Activated CD8-positive, alpha-beta memory T cell treated with anti-CD3 and anti-CD28 coated beads, Interleukin-2, amount 10 ng/mL, durations not matched to agents 7 days and 5 days (primary cell): ENCODE measurements at regions not wholly inside any gene's neighbourhood (a gene's known extent, or its start where the extent isn't known, plus 50 kb on each side); places are given as distances from the start of the nearest gene placed in this dataset.

Source experiments
- ATAC-seq: fragments of 150-1000 bp; cut with Tn5 transposase; one replicate; pipeline ENCODE4 v1.10.0; 2021; ENCODE audit warnings: moderate library complexity
- CTCF ChIA-PET: fragments of 350-600 bp; sonication (Branson Sonifier 250); formaldehyde crosslinking; loops from one replicate; lab custom pipeline; 2021; ENCODE audit warnings: antibody characterized with exemption; lab: Charles Lee
- DNase-seq: peaks from one replicate; pipeline ENCODE4 v3.0.0-alpha.2; 2020
- H3K27ac Mint-ChIP-seq: one replicate; pipeline ENCODE4 v1.8.0; 2021; ENCODE audit warnings: mild to moderate bottlenecking, mixed read lengths
- H3K27me3 Mint-ChIP-seq: one replicate; pipeline ENCODE4 v1.8.0; 2021; ENCODE audit warnings: mixed read lengths
- H3K36me3 Mint-ChIP-seq: one replicate; pipeline ENCODE4 v1.8.0; 2021; ENCODE audit warnings: mild to moderate bottlenecking, mixed read lengths
- H3K4me1 Mint-ChIP-seq: one replicate; pipeline ENCODE4 v1.8.0; 2021; ENCODE audit warnings: mixed read lengths
- H3K4me3 Mint-ChIP-seq: one replicate; pipeline ENCODE4 v1.8.0; 2021; ENCODE audit warnings: mild to moderate bottlenecking, moderate library complexity, mixed read lengths
- H3K9me3 Mint-ChIP-seq: one replicate; pipeline ENCODE4 v1.8.0; 2022; ENCODE audit warnings: low read depth, mixed read lengths

DNA sequence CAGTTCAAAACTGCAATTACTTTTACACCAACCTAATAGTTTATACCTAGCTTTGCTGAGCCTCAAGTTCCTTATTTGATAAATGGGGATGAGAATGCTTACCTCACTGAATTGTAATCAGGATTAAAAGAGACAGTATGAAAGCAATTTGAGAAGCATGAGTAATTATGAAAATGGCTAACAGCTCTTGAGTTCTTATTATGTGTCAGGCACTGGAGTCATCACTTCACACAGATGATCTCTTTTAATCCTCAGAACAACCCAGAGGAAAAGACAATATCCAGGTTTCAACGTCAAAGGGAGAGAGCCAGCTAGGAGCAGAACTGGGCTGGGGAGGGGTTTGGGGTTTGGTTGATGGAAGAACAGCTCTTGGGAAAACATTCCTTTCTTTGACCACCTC is 221.0 kb upstream of the NWD2 start:
- no peak for ATAC-seq
- Mint-ChIP-seq H3K27me3 (no peaks in the 10 kb centered on the region), H3K36me3 (no peaks in the 10 kb centered on the region), H3K4me1 (no peaks in the 10 kb centered on the region), H3K27ac (no peak overlapping the region), H3K9me3 (peaks cover 4% of the 10 kb centered on the region), H3K4me3 (no peak overlapping the region)
- no peak for DNase-seq
- CTCF ChIA-PET: no interaction called here

DNA sequence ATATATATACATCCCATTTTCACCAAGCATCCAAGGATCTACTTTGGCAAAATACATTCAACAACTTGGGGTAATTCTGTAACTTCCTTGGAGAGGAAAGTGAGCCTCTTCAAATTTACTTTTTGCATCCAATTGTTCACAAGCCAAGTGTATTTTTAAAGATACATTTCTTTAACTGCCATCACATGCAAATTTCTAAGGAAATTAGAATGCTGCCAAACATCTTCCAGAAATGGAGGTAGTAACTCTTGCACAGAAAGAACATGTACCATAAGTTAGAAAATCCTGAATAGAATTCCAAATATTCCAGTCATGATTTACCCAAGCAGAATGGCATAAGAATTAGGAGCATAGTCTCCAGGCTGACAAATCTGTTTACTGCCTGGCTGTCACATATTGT is 220.5 kb upstream of the NWD2 start:
- no peak for ATAC-seq
- H3K4me3 Mint-ChIP-seq: no peak overlapping the region
- H3K27me3 Mint-ChIP-seq: no peaks in the 10 kb centered on the region
- H3K9me3 Mint-ChIP-seq: peaks cover 4% of the 10 kb centered on the region
- H3K27ac Mint-ChIP-seq: no peak overlapping the region
- H3K36me3 Mint-ChIP-seq: no peaks in the 10 kb centered on the region
- DNase-seq: no peak
- no peaks in the 10 kb centered on the region for H3K4me1 Mint-ChIP-seq
- CTCF ChIA-PET: no interaction called here

DNA sequence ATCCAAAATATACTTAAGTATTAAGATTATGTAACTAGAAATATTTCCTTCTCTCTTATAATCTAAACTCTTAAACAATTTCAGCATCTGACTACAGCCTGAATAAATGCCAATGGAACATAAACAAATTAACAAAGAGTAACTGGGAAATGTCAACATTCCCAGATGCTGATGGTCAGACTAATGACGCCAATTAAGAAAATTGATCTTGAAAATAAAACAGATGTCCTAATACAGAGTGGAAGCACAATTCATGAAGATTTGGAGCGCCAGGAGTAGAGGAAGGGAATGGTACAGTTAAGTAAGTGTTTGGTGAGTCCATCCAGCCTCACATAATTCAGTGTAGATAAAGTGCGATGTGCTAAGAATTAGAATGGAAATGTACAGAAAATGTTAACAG is 203.7 kb upstream of the NWD2 start:
- CTCF ChIA-PET: no interaction called here
- Mint-ChIP-seq H3K4me1 (no peaks in the 10 kb centered on the region), H3K27ac (no peak overlapping the region)

DNA sequence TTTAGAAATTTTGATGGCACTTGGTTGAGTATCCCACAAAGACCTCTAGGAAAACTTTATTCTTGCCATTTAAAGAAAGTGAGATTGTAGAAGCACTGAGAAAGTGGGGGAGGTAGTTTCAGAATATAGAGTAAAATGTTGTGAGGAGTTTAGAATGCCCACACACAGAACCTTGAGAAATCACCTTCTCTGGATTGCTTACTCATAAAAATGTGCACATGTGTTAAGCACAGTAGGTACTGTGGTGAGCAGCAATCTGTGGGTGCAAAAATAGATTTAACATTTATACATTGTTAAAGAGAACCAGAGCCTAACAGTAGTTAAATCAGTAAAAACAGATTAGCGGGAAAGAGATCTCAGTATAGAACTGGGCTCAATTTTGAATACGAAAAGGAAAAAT is 201.2 kb upstream of the NWD2 start:
- no peak overlapping the region for H3K27ac Mint-ChIP-seq
- CTCF ChIA-PET: no interaction called here
- no peaks in the 10 kb centered on the region for H3K36me3 Mint-ChIP-seq
- no peaks in the 10 kb centered on the region for H3K4me1 Mint-ChIP-seq
- no peaks in the 10 kb centered on the region for H3K9me3 Mint-ChIP-seq
- ATAC-seq (no peak), DNase-seq (no peak)
- no peak overlapping the region for H3K4me3 Mint-ChIP-seq
- H3K27me3 Mint-ChIP-seq: no peaks in the 10 kb centered on the region

More for the DNA sequence above, 203.7 kb upstream of the NWD2 start:
- H3K4me3 Mint-ChIP-seq: no peak overlapping the region
- DNase-seq: no peak
- no peaks in the 10 kb centered on the region for H3K36me3 Mint-ChIP-seq
- no peaks in the 10 kb centered on the region for H3K9me3 Mint-ChIP-seq
- ATAC-seq: no peak
- no peaks in the 10 kb centered on the region for H3K27me3 Mint-ChIP-seq

DNA sequence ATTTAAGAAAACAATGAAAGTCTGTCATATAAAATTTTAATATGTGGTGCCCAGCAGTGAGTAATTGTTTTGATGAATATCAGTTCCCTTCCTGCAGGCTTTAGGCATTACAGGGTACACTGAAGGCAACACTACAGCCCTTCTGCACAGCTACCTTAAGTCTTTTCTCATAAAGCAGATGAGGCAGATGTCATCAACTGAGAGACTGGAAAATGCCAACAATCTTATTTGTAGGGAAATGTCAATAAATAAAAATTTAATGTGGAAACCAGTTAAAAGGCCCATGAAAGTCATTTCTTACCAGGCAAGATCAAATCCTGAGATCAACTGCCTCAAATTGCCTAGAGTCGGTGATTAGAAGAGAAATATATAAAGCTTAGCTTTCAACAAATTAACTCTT is 193.4 kb upstream of the NWD2 start:
- ATAC-seq: no peak
- CTCF ChIA-PET: no interaction called here
- Mint-ChIP-seq H3K4me3 (no peak overlapping the region), H3K27me3 (no peaks in the 10 kb centered on the region), H3K4me1 (no peaks in the 10 kb centered on the region), H3K36me3 (no peaks in the 10 kb centered on the region), H3K27ac (no peak overlapping the region), H3K9me3 (no peaks in the 10 kb centered on the region)
- no peak for DNase-seq

DNA sequence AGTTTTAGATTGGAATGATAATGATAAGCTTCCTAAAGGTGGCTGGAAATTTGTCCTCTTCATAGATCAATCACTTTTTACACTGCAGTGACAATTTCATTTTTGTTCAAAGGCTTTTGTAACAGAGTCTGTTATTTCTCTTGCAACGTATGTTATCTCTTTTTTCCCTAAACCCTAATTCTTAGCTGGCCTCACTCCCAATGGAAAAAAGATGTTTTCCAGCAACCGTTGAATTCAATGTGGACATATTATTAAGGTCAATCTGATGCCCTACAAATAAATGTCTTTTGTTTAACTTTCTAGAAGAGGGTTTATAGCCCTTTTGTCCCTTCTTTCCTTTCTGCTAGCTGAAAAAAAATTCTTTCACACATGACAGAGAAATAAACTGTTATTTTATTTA is 192.7 kb upstream of the NWD2 start:
- Mint-ChIP-seq H3K36me3 (no peaks in the 10 kb centered on the region), H3K9me3 (no peaks in the 10 kb centered on the region), H3K27ac (no peak overlapping the region), H3K4me1 (no peaks in the 10 kb centered on the region), H3K4me3 (no peak overlapping the region), H3K27me3 (no peaks in the 10 kb centered on the region)
- ATAC-seq (no peak), DNase-seq (no peak)
- CTCF ChIA-PET: no interaction called here

DNA sequence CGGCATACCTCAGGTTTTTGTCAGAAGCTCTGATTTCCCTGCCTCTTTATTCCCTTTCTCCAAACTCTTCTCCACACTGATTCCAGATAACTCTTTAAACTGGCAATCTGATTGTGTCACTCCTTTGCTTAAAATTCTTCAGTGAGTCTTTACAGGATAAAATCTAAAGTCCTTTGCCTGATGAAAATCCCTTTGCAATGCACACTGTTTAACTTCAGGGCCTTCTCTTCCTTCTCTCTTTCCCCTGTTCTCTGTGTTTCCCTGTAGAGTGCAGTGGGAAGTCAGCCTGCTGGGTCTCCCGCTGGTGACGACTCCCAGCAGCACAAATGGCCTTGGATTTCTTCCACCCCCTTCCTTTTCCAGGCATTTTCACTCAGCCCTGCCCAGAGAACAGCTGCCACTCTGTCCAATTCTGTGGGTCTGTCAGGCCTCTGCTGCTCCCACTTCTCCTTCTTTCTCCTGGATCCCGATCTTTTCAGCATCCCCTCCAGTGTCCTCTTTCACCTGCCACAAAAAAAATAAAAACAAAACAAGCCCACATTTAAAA is 189.9 kb upstream of the NWD2 start:
- H3K4me1 Mint-ChIP-seq: no peaks in the 10 kb centered on the region
- no peak overlapping the region for H3K4me3 Mint-ChIP-seq
- no peak overlapping the region for H3K27ac Mint-ChIP-seq
- CTCF ChIA-PET: no interaction called here
- H3K36me3 Mint-ChIP-seq: no peaks in the 10 kb centered on the region
- no peaks in the 10 kb centered on the region for H3K9me3 Mint-ChIP-seq
- ATAC-seq (no peak), DNase-seq (no peak)
- H3K27me3 Mint-ChIP-seq: no peaks in the 10 kb centered on the region

DNA sequence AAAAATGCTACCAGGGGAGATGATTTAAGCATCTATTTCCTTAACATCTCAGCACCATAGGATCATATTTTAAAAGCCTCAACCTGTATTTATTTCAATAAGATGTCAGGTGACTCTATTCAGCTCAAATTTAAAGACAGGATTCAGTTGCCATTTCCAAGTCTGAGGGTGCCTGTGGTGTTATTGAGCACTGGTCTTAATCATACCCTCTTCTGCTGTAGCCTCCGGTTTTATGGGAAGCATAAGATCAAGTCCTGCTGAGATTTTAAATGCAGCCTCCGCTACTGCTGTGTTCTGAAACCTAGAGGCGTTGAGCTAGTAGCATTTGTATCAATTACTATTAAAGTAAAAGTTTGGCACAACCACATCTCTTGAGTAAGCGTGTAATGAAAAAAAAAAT is 185.7 kb upstream of the NWD2 start:
- CTCF ChIA-PET: no interaction called here
- H3K27ac Mint-ChIP-seq: no peak overlapping the region
- H3K4me1 Mint-ChIP-seq: no peaks in the 10 kb centered on the region
- DNase-seq (no peak), ATAC-seq (no peak)
- no peaks in the 10 kb centered on the region for H3K9me3 Mint-ChIP-seq
- no peaks in the 10 kb centered on the region for H3K27me3 Mint-ChIP-seq
- H3K36me3 Mint-ChIP-seq: no peaks in the 10 kb centered on the region
- H3K4me3 Mint-ChIP-seq: no peak overlapping the region

DNA sequence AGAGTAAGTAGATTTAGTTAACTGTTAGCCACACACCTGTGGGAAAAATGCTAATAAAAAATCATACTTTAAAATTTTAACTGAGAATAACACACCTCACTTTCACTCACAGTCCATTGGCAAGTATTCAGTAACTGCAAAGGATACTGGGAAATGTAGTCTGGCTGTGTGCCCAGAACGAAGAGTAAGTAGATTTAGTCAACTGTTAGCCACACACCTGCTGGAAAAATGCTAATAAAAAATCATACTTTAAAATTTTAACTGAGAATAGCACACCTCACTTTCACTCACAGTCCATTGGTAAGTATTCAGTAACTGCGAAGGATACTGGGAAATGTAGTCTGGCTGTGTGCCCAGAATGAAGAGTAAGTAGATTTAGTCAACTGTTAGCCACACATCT is 178.4 kb upstream of the NWD2 start:
- H3K4me3 Mint-ChIP-seq: no peak overlapping the region
- no peak for DNase-seq
- no peaks in the 10 kb centered on the region for H3K36me3 Mint-ChIP-seq
- no peaks in the 10 kb centered on the region for H3K27me3 Mint-ChIP-seq
- ATAC-seq: no peak
- CTCF ChIA-PET: no interaction called here
- H3K27ac Mint-ChIP-seq: no peak overlapping the region
- no peaks in the 10 kb centered on the region for H3K4me1 Mint-ChIP-seq
- H3K9me3 Mint-ChIP-seq: no peaks in the 10 kb centered on the region

DNA sequence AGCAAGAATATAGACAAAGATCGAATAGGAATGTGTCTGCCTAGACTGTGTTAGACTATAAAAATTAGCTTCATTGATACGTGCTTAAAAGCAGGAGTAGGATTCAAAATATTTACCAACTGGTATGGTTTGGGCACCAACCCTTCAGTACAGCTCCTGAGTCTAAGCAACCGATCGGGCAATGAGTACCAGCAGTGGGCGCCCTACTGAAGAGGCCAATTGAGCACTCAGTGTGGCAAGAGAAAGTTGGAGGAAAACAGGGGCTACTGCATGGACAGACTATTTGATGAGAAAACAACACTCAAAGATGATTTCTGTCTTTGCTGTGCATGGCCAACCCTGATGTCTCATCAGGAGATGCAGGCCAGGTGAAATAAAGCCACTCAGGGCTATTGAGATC is 176.0 kb upstream of the NWD2 start:
- no peak overlapping the region for H3K27ac Mint-ChIP-seq
- no peak overlapping the region for H3K4me3 Mint-ChIP-seq
- H3K36me3 Mint-ChIP-seq: no peaks in the 10 kb centered on the region
- H3K27me3 Mint-ChIP-seq: no peaks in the 10 kb centered on the region
- ATAC-seq: no peak
- peaks cover 2% of the 10 kb centered on the region for H3K9me3 Mint-ChIP-seq
- CTCF ChIA-PET: no interaction called here
- no peaks in the 10 kb centered on the region for H3K4me1 Mint-ChIP-seq
- DNase-seq: no peak

DNA sequence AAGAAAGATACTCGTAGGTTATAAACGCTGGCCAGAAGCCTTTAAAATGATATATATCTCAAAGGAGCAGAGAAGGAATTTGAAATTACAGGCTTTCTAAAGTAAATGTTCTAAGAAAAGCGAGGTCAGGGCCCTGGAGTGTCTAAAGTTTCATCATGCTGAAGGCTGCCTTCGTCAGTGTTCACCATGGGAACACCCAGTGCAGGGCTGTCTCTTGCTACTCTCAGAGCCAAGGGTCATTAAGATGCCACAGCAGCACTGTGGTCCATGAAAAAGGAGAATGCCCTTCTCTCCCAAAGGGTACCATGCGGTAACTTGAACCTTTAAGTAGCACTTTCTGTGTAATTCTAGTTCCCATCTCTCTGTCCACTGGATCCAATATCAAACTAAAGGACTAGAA is 174.5 kb upstream of the NWD2 start:
- DNase-seq (no peak), ATAC-seq (no peak)
- Mint-ChIP-seq H3K27ac (no peak overlapping the region), H3K4me1 (no peaks in the 10 kb centered on the region), H3K9me3 (peaks cover 2% of the 10 kb centered on the region), H3K27me3 (no peaks in the 10 kb centered on the region), H3K4me3 (no peak overlapping the region), H3K36me3 (no peaks in the 10 kb centered on the region)
- CTCF ChIA-PET: no interaction called here

DNA sequence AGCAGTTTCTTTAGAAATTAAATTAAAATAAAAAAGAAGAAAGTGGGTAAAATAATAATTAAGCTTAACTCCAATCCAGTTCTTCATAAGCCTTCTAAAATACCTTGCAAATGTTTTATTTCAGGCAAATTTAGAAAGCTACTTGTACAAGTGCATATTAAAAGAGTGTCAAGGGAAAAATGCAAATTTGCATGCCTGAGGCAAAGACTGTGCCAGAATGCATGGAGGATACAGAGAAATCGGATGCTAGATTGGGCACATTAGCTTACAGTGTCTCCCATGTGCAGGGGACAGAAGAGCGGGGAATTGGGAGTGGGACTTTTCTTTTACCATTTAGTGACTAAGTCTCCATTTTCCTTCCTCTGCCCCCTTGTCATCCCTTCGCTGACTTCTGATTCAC is 173.0 kb upstream of the NWD2 start:
- H3K9me3 Mint-ChIP-seq: peaks cover 2% of the 10 kb centered on the region
- H3K27me3 Mint-ChIP-seq: no peaks in the 10 kb centered on the region
- H3K4me1 Mint-ChIP-seq: no peaks in the 10 kb centered on the region
- no peak overlapping the region for H3K27ac Mint-ChIP-seq
- H3K4me3 Mint-ChIP-seq: no peak overlapping the region
- CTCF ChIA-PET: no interaction called here
- DNase-seq (no peak), ATAC-seq (no peak)
- H3K36me3 Mint-ChIP-seq: no peaks in the 10 kb centered on the region

DNA sequence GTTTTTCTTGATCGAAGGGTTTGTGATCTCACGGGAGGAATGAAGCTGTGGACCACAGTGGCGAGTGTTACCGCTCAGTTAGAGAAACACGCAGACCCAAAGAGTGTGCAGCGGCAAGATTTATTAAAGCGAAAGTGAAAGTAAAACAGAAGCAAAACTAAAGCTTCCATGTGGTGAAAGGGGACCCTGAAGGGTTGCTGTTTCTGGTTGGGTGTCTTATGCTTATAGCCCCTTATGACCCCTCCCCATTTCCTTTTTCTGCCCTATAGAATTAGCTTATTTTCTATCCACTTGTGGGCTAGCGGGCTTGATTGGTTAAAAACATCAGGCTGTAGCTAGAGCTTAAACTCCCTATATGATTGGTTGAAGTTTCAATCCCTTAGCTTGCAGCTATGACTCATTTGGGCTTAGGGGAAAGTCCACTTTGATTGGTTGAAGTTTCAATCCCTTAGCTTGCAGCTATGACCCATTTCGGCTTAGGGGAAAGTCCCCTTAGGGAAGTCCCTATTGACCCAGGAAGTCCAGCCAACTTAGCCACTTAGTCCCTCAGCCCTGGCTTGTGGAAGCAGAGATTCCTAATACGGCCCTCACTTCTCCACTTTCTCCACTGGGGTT is 171.2 kb upstream of the NWD2 start:
- ATAC-seq (no peak), DNase-seq (no peak)
- no peak overlapping the region for H3K4me3 Mint-ChIP-seq
- H3K36me3 Mint-ChIP-seq: no peaks in the 10 kb centered on the region
- no peak overlapping the region for H3K27ac Mint-ChIP-seq
- no peaks in the 10 kb centered on the region for H3K27me3 Mint-ChIP-seq
- CTCF ChIA-PET: no interaction called here
- no peaks in the 10 kb centered on the region for H3K4me1 Mint-ChIP-seq
- H3K9me3 Mint-ChIP-seq: peaks cover 2% of the 10 kb centered on the region

DNA sequence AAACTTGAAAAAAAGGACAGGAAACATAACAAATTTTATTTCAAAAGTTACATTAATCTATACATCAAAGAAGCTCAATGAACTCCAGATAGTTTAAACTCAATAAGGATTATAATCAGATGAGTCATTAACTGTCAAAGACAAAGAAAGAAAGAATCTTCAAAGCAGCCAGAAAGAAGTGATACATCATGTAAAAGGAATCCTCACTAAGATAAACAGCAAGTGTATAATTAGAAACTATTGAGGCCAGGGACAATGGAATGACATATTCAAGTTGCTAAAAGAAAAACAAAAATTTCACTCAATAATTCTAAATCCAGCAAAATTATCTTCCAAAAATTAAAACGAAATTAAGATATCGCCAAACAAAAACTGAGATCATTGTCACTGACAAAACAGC is 161.6 kb upstream of the NWD2 start:
- no peak for ATAC-seq
- CTCF ChIA-PET: no interaction called here
- Mint-ChIP-seq H3K36me3 (no peaks in the 10 kb centered on the region), H3K9me3 (peaks cover 10% of the 10 kb centered on the region), H3K27me3 (no peaks in the 10 kb centered on the region), H3K27ac (no peak overlapping the region), H3K4me3 (no peak overlapping the region), H3K4me1 (no peaks in the 10 kb centered on the region)
- no peak for DNase-seq

DNA sequence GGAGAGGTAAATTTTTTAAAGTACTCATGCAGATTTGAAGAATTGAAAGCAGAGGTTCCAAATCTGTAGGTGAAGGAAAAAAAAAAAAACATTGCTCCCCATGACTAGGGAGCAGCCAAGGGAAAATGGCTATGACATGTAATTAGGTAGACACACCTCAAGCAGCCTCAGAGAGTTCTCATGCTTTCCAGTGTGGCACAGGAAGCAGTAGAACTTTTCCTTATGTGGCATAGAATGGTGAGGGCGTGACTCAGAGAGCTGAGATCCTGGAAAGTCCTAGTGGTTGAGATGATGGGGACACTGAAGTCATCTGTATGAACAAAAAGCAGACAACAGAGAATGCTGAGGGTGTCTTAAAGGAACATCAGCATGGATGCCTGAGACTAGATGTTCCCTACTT is 148.6 kb upstream of the NWD2 start:
- ATAC-seq: no peak
- no peak overlapping the region for H3K4me3 Mint-ChIP-seq
- H3K9me3 Mint-ChIP-seq: peaks cover 2% of the 10 kb centered on the region
- H3K4me1 Mint-ChIP-seq: no peaks in the 10 kb centered on the region
- CTCF ChIA-PET: no interaction called here
- no peak overlapping the region for H3K27ac Mint-ChIP-seq
- H3K36me3 Mint-ChIP-seq: no peaks in the 10 kb centered on the region
- no peaks in the 10 kb centered on the region for H3K27me3 Mint-ChIP-seq
- DNase-seq: no peak
